Duodenal mucosa (tissue), 2 donors: ENCODE measurements at regions not wholly inside any gene's neighbourhood (a gene's known extent, or its start where the extent isn't known, plus 50 kb on each side); places are given as distances from the start of the nearest gene placed in this dataset.

Experiments used
- H3K27ac ChIP-seq: one replicate; pipeline ENCODE4 v1.7.0; 2013; ENCODE audit warnings: low read depth, low read length
- H3K27me3 ChIP-seq, 2 donors: one replicate each; pipeline ENCODE4 v1.7.0; 2013; ENCODE audit warnings: low read length in 2 of 2, control low read depth in 1 of 2; ENCODE audit not compliant: insufficient read depth in 2 of 2, control insufficient read depth in 1 of 2
- H3K36me3 ChIP-seq, 2 donors: one replicate each; pipeline ENCODE4 v1.7.0; 2013; ENCODE audit warnings: low read length in 2 of 2, control low read depth in 1 of 2; ENCODE audit not compliant: insufficient read depth in 2 of 2, control insufficient read depth in 1 of 2
- H3K4me1 ChIP-seq, 2 donors: one replicate each; pipeline ENCODE4 v1.7.0; 2013; ENCODE audit warnings: low read length in 2 of 2, control low read depth in 1 of 2; ENCODE audit not compliant: insufficient read depth in 2 of 2, control insufficient read depth in 1 of 2
- H3K4me3 ChIP-seq, 2 donors: one replicate each; pipeline ENCODE4 v1.7.0; 2013; ENCODE audit warnings: low read length in 2 of 2, low read depth in 1 of 2
- H3K9ac ChIP-seq, 2 donors: one replicate each; pipeline ENCODE4 v1.7.0; 2013; ENCODE audit warnings: low read length in 2 of 2, low read depth in 1 of 2
- H3K9me3 ChIP-seq, 2 donors: one replicate each; pipeline ENCODE4 v1.7.0; 2013; ENCODE audit warnings: low read length in 2 of 2, control low read depth in 1 of 2; ENCODE audit not compliant: control insufficient read depth in 1 of 2

DNA sequence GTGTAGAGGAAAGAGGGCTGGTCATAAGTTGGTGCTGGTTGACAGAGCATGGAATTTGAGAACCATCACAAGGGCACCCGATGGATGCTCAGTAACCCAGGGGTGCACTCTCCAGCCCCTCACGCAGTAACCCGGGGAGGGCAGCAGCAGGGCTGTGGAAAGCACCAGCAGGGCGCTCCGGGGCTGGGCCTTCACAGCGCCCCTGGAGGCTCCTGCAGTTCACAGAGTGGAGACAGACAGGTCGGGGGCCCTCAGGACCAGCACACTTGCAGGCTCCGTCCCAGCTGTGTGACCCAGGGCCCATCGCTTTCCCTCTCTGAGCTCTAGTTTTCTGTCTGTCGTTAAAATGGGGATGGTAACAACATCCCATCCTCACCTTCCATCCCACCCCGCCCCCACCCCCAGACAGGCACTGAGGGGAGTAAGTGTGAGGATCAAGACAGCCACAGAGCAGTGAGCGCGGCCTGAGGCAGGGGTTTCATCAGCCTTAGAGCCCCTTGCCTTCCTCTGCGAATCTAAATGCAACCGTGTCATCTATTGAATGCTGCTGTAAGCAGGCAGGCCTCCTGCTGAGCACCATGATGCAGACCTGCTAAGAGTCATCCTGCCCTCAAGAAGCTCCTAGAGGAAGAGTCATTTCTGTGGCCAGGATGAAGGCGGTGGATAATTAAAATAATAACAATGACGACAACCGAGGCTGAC lies 90.2 kb upstream of the LINGO1 start:
- no peak overlapping the region for H3K9ac ChIP-seq
- H3K27ac ChIP-seq: no peak overlapping the region
- H3K4me1 ChIP-seq: no peaks in the 10 kb centered on the region
- H3K9me3 ChIP-seq: no peaks in the 10 kb centered on the region
- H3K27me3 ChIP-seq: peaks cover 0 to 18% of the 10 kb centered on the region in 2 donors
- no peaks in the 10 kb centered on the region for H3K36me3 ChIP-seq
- no peak overlapping the region for H3K4me3 ChIP-seq

- H3K4me1 ChIP-seq: no peaks in the 10 kb centered on the region
- H3K9ac ChIP-seq: no peak overlapping the region
- no peak overlapping the region for H3K27ac ChIP-seq
- H3K9me3 ChIP-seq: no peaks in the 10 kb centered on the region
- no peak overlapping the region for H3K4me3 ChIP-seq
- no peaks in the 10 kb centered on the region for H3K36me3 ChIP-seq
- H3K27me3 ChIP-seq: peaks cover 8 to 21% of the 10 kb centered on the region in 2 donors
These were observed 89.3 kb upstream of the LINGO1 start for GRCh38 chr15:77721963-77722362.

DNA sequence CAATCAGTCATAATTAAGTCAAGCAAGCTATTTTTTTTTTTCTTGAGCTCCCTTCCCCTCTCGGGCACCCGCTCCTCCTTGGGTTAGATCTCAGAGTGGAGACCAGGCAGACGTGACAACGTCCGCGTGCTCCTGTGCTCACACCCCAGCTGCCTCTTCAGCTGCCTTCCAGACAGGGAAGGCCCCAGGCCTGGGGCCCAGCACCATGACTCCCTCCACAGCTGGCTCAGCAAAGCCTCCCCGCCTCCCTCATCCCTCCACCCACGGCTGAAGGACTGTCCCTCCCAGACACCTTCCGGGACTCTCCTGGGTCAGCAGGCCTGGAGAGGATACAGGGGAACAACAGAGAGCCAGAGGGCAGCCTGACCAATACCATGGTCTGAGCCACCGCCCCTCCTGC lies 87.9 kb upstream of the LINGO1 start:
- H3K4me3 ChIP-seq: no peak overlapping the region
- no peaks in the 10 kb centered on the region for H3K9me3 ChIP-seq
- no peak overlapping the region for H3K27ac ChIP-seq
- no peaks in the 10 kb centered on the region for H3K36me3 ChIP-seq
- H3K4me1 ChIP-seq: no peaks in the 10 kb centered on the region
- H3K9ac ChIP-seq: no peak overlapping the region
- peaks cover 9 to 26% of the 10 kb centered on the region in 2 donors for H3K27me3 ChIP-seq

- Histone ChIP-seq H3K36me3 (no peaks in the 10 kb centered on the region), H3K4me3 (no peak overlapping the region), H3K27me3 (peaks cover 9 to 26% of the 10 kb centered on the region in 2 donors), H3K9ac (no peak overlapping the region), H3K4me1 (no peaks in the 10 kb centered on the region), H3K9me3 (no peaks in the 10 kb centered on the region), H3K27ac (no peak overlapping the region)
These were observed 87.5 kb upstream of the LINGO1 start for GRCh38 chr15:77720173-77720572.

- Histone ChIP-seq H3K27ac (no peak overlapping the region), H3K4me3 (no peak overlapping the region), H3K36me3 (no peaks in the 10 kb centered on the region), H3K9me3 (no peaks in the 10 kb centered on the region), H3K9ac (no peak overlapping the region), H3K27me3 (peaks cover 9 to 26% of the 10 kb centered on the region in 2 donors), H3K4me1 (no peaks in the 10 kb centered on the region)
These were observed 86.7 kb upstream of the LINGO1 start for GRCh38 chr15:77719450-77719849.

- Histone ChIP-seq H3K27ac (no peak overlapping the region), H3K4me1 (no peaks in the 10 kb centered on the region), H3K9me3 (no peaks in the 10 kb centered on the region), H3K4me3 (no peak overlapping the region), H3K27me3 (peaks cover 9 to 26% of the 10 kb centered on the region in 2 donors), H3K9ac (no peak overlapping the region), H3K36me3 (no peaks in the 10 kb centered on the region)
These were observed 84.8 kb upstream of the LINGO1 start for GRCh38 chr15:77717333-77717990.

GRCh38 chr15:77716632-77717332 lies 84.1 kb upstream of the LINGO1 start:
- no peaks in the 10 kb centered on the region for H3K9me3 ChIP-seq
- H3K9ac ChIP-seq: no peak overlapping the region
- H3K36me3 ChIP-seq: no peaks in the 10 kb centered on the region
- H3K4me3 ChIP-seq: no peak overlapping the region
- no peaks in the 10 kb centered on the region for H3K4me1 ChIP-seq
- H3K27me3 ChIP-seq: peaks cover 9 to 26% of the 10 kb centered on the region in 2 donors
- H3K27ac ChIP-seq: no peak overlapping the region

DNA sequence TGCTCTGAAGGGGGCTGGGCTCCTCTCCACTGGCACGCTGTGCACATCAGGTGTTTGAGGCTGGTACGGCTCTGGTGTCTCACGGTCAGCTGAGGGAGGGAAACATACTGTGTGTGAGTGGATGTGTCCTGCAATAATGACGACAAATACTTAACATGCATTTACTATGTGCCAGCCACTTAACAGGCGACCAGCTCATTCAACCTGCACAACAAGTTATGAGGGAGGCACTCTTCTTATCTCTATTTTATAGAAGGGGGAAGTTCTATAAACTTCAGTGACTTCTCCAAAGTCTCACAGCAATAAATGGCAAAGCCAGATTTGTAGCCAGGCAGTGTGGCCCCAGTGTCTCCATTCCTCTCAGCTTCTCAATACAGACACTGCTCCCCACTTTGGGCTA lies 83.1 kb upstream of the LINGO1 start:
- no peaks in the 10 kb centered on the region for H3K9me3 ChIP-seq

DNA sequence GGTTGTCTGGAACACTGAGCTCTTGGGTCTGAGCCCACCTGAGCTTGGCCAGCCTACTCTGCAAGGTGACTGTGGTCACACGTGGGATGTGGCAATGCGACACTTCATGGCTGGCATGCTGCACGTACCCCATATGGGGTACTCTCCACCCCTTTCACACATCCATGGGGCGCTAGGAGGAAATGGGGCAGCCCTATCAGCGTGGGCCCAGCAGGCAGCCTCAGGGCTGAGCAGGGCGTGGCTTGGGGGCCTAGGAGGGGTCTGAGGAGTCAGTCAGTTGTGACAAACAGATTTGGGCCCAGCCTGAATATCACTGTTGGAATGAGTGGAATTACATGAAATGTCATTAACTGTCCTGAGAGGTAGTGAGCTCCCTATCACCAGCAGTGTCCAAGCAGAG lies 82.3 kb upstream of the LINGO1 start:
- Histone ChIP-seq H3K9ac (no peak overlapping the region), H3K9me3 (no peaks in the 10 kb centered on the region), H3K4me1 (no peaks in the 10 kb centered on the region), H3K27ac (no peak overlapping the region), H3K27me3 (peaks cover 9 to 20% of the 10 kb centered on the region in 2 donors), H3K36me3 (no peaks in the 10 kb centered on the region), H3K4me3 (no peak overlapping the region)

More for the DNA sequence above, 83.1 kb upstream of the LINGO1 start:
- Histone ChIP-seq H3K27ac (no peak overlapping the region), H3K9ac (no peak overlapping the region), H3K4me3 (no peak overlapping the region), H3K4me1 (no peaks in the 10 kb centered on the region), H3K27me3 (peaks cover 9 to 21% of the 10 kb centered on the region in 2 donors), H3K36me3 (no peaks in the 10 kb centered on the region)

DNA sequence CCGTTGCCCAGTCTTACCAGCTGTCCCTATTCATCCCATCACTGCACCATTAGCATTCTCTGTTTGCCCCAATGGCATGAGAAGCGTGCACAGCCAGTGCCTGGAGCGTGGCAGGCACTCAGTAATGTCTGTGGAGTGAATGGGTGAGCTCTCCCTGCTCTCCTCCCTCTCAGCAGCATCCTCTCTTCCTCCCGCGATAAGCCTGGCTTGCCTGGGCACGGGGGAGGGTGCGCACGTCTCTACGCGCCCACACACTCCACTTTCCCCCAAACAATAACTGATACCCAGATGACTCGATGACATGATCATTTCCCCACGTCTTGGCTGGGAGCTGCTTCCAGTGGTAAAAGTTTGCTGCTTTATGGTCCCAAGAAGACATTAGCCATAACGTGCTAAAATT lies 81.8 kb upstream of the LINGO1 start:
- H3K4me1 ChIP-seq: no peaks in the 10 kb centered on the region
- H3K9me3 ChIP-seq: no peaks in the 10 kb centered on the region
- no peaks in the 10 kb centered on the region for H3K36me3 ChIP-seq
- H3K27ac ChIP-seq: no peak overlapping the region
- no peak overlapping the region for H3K4me3 ChIP-seq
- H3K9ac ChIP-seq: no peak overlapping the region
- H3K27me3 ChIP-seq: peaks cover 9 to 17% of the 10 kb centered on the region in 2 donors
